Ishikawa (cell line): ENCODE measurements at regions not wholly inside any gene's neighbourhood (a gene's known extent, or its start where the extent isn't known, plus 50 kb on each side); places are given as distances from the start of the nearest gene placed in this dataset.

ENCODE experiments used
- CEBPB ChIP-seq: IDR thresholded peaks from 2 replicates; pipeline ENCODE4 v1.6.1; 2012
- EGR1 ChIP-seq: IDR thresholded peaks from 2 replicates; pipeline ENCODE4 v1.6.1; 2012
- EP300 ChIP-seq: IDR thresholded peaks from 2 replicates; pipeline ENCODE4 v1.6.1; 2012; ENCODE audit warnings: borderline replicate concordance
- FOXM1 ChIP-seq: IDR thresholded peaks from 2 replicates; pipeline ENCODE4 v1.6.1; 2012; ENCODE audit warnings: low read depth, borderline replicate concordance
- MAX ChIP-seq: IDR thresholded peaks from 2 replicates; pipeline ENCODE4 v1.6.1; 2012
- RAD21 ChIP-seq: IDR thresholded peaks from 2 replicates; pipeline ENCODE4 v1.6.1; 2012; ENCODE audit warnings: low read depth
- REST ChIP-seq: IDR thresholded peaks from 2 replicates; pipeline ENCODE4 v1.6.1; 2012; ENCODE audit warnings: low read depth, mild to moderate bottlenecking
- TAF1 ChIP-seq: IDR thresholded peaks from 2 replicates; pipeline ENCODE4 v1.6.1; 2012; ENCODE audit warnings: low read depth, mild to moderate bottlenecking
- TCF12 ChIP-seq: IDR thresholded peaks from 2 replicates; pipeline ENCODE4 v1.6.1; 2012; ENCODE audit warnings: low read depth
- USF1 ChIP-seq: IDR thresholded peaks from 2 replicates; pipeline ENCODE4 v1.6.1; 2012
- YY1 ChIP-seq: IDR thresholded peaks from 2 replicates; pipeline ENCODE4 v1.6.1; 2012; ENCODE audit warnings: low read depth
- ZBTB7A ChIP-seq: IDR thresholded peaks from 2 replicates; pipeline ENCODE4 v1.6.1; 2012; ENCODE audit warnings: low read depth

- TF ChIP-seq TAF1 (no peak), EGR1 (no peak), MAX (no peak), EP300 (no peak), REST (no peak), YY1 (no peak), FOXM1 (no peak), RAD21 (no peak), TCF12 (no peak), ZBTB7A (no peak), CEBPB (no peak), USF1 (no peak)
These were observed 103.7 kb upstream of the TENM3 start for GRCh38 chr4:182139491-182139890.
